NCI-H69 (cell line): ENCODE measurements at regions not wholly inside any gene's neighbourhood (a gene's known extent, or its start where the extent isn't known, plus 50 kb on each side); places are given as distances from the start of the nearest gene placed in this dataset.
A peak's percentile ranks its signal among the peaks of the same experiment; 100 is the strongest.
"Not testable (repeated sequence)": the region's sequence is repeated elsewhere in the genome, so short reads cannot be mapped to it uniquely, and the experiment has no call there.

Experiments
- DNase-seq: peaks from one replicate; lab custom pipeline; 2025; lab: John Stamatoyannopoulos, UW

- peak; percentile 46 for DNase-seq
Measured at GRCh38 chr18:8882632-8883408, 177.5 kb downstream of the MTCL1 start.

GRCh38 chr18:8883409-8883668, 178.0 kb downstream of the MTCL1 start:
- DNase-seq: no peak

- not testable (repeated sequence) for DNase-seq
Measured at GRCh38 chr18:8887877-8888276, 182.5 kb downstream of the MTCL1 start.

- DNase-seq: no peak
Measured at GRCh38 chr18:8889489-8889888, 184.1 kb downstream of the MTCL1 start.

- not testable (repeated sequence) for DNase-seq
Measured at GRCh38 chr18:8890503-8890902, 185.1 kb downstream of the MTCL1 start.

- peak; percentile 89 for DNase-seq
Measured at GRCh38 chr18:8890957-8891464, 185.7 kb downstream of the MTCL1 start.

- DNase-seq: no peak
Measured at GRCh38 chr18:8893221-8893620, 187.9 kb downstream of the MTCL1 start.

- DNase-seq: no peak
Measured at GRCh38 chr18:8893628-8894231, 188.4 kb downstream of the MTCL1 start.

GRCh38 chr18:8894823-8895222, 189.5 kb downstream of the MTCL1 start:
- no peak for DNase-seq

GRCh38 chr18:8895341-8895740, 190.0 kb downstream of the MTCL1 start:
- no peak for DNase-seq

- no peak for DNase-seq
Measured at GRCh38 chr18:8895987-8896619, 190.7 kb downstream of the MTCL1 start.

GRCh38 chr18:8899000-8899399, 193.6 kb downstream of the MTCL1 start:
- DNase-seq: peak; percentile 70

- DNase-seq: peak; percentile 49
Measured at GRCh38 chr18:8900552-8900951, 195.2 kb downstream of the MTCL1 start.

- peak; percentile 34 for DNase-seq
Measured at GRCh38 chr18:8901019-8901418, 195.7 kb downstream of the MTCL1 start.

GRCh38 chr18:8904316-8904715, 198.2 kb upstream of the NDUFV2 start:
- DNase-seq: no peak

GRCh38 chr18:8908792-8909510, 193.5 kb upstream of the NDUFV2 start:
- DNase-seq: no peak

- DNase-seq: no peak
Measured at GRCh38 chr18:8910186-8910822, 192.2 kb upstream of the NDUFV2 start.

GRCh38 chr18:8910843-8911242, 191.7 kb upstream of the NDUFV2 start:
- no peak for DNase-seq

- DNase-seq: no peak
Measured at GRCh38 chr18:8911408-8912340, 190.8 kb upstream of the NDUFV2 start.

GRCh38 chr18:8912348-8913326, 189.9 kb upstream of the NDUFV2 start:
- peak; percentile 57 for DNase-seq
